GM21723 (cell line): ENCODE measurements at regions not wholly inside any gene's neighbourhood (a gene's known extent, or its start where the extent isn't known, plus 50 kb on each side); places are given as distances from the start of the nearest gene placed in this dataset.
"Not testable (repeated sequence)": the region's sequence is repeated elsewhere in the genome, so short reads cannot be mapped to it uniquely, and the experiment has no call there.

Experiments used
- ATAC-seq: cut with Tn5 transposase; IDR thresholded peaks from one replicate; pipeline ENCODE4 v1.9.1; 2021; ENCODE audit warnings: mild to moderate bottlenecking, moderate library complexity; ENCODE audit not compliant: unreplicated experiment

- no peak for ATAC-seq
Observed at GRCh38 chr6:78222226-78222625, 569.4 kb downstream of the MEI4 start.

- no peak for ATAC-seq
Observed at GRCh38 chr6:78231002-78231401, 578.2 kb downstream of the MEI4 start.

- no peak for ATAC-seq
Observed at GRCh38 chr6:78243519-78243918, 590.7 kb downstream of the MEI4 start.

GRCh38 chr6:78251931-78252330 lies 599.1 kb downstream of the MEI4 start:
- ATAC-seq: no peak

- ATAC-seq: no peak
Observed at GRCh38 chr6:78253618-78254017, 600.8 kb downstream of the MEI4 start.

- ATAC-seq: no peak
Observed at GRCh38 chr6:78259935-78260334, 607.1 kb downstream of the MEI4 start.

- ATAC-seq: not testable (repeated sequence)
Observed at GRCh38 chr6:78260427-78260826, 606.9 kb upstream of the IRAK1BP1 start.

GRCh38 chr6:78268591-78269452 lies 598.5 kb upstream of the IRAK1BP1 start:
- no peak for ATAC-seq

GRCh38 chr6:78300885-78301284 lies 566.5 kb upstream of the IRAK1BP1 start:
- no peak for ATAC-seq

GRCh38 chr6:78302411-78302810 lies 564.9 kb upstream of the IRAK1BP1 start:
- ATAC-seq: no peak

GRCh38 chr6:78308025-78308424 lies 559.3 kb upstream of the IRAK1BP1 start:
- no peak for ATAC-seq

GRCh38 chr6:78322068-78322845 lies 545.1 kb upstream of the IRAK1BP1 start:
- no peak for ATAC-seq

GRCh38 chr6:78324213-78324612 lies 543.1 kb upstream of the IRAK1BP1 start:
- no peak for ATAC-seq

- ATAC-seq: no peak
Observed at GRCh38 chr6:78340755-78341154, 526.6 kb upstream of the IRAK1BP1 start.

GRCh38 chr6:78345882-78346281 lies 521.5 kb upstream of the IRAK1BP1 start:
- ATAC-seq: no peak

- no peak for ATAC-seq
Observed at GRCh38 chr6:78347191-78347916, 520.0 kb upstream of the IRAK1BP1 start.

- no peak for ATAC-seq
Observed at GRCh38 chr6:78353040-78353439, 514.3 kb upstream of the IRAK1BP1 start.

GRCh38 chr6:78363688-78364087 lies 503.7 kb upstream of the IRAK1BP1 start:
- no peak for ATAC-seq

GRCh38 chr6:78365473-78365872 lies 501.9 kb upstream of the IRAK1BP1 start:
- no peak for ATAC-seq

- ATAC-seq: no peak
Observed at GRCh38 chr6:78377056-78377455, 490.3 kb upstream of the IRAK1BP1 start.

GRCh38 chr6:78379982-78380381 lies 487.4 kb upstream of the IRAK1BP1 start:
- no peak for ATAC-seq
